ENCODE measurements at regions not wholly inside any gene's neighbourhood (a gene's known extent, or its start where the extent isn't known, plus 50 kb on each side); places are given as distances from the start of the nearest gene placed in this dataset.
A peak's percentile ranks its signal among the peaks of the same experiment; 100 is the strongest.

- no peak overlapping the region for H3K27ac ChIP-seq (ENCODE audit: low read depth, low read length)
- H4K20me1 ChIP-seq (ENCODE audit: insufficient read depth, low read length): no peaks in the 10 kb centered on the region
- H3K27me3 ChIP-seq (ENCODE audit: insufficient read depth, low read length): no peaks in the 10 kb centered on the region
- TF ChIP-seq CTCF (IDR thresholded peaks at IDR 0.05; ENCODE audit: extremely low read depth, low read depth, low read length): no peak
- no peak overlapping the region for H2AFZ ChIP-seq (ENCODE audit: low read length)
- H3K79me2 ChIP-seq (ENCODE audit: insufficient read depth, low read length): no peaks in the 10 kb centered on the region
- no peak for DNase-seq (ENCODE audit: insufficient read length, low spot score, missing footprints)
- H3K4me3 ChIP-seq (ENCODE audit: insufficient read depth, low read length): no peak overlapping the region
- H3K36me3 ChIP-seq (ENCODE audit: insufficient read depth, low read length): no peaks in the 10 kb centered on the region
- H3K4me2 ChIP-seq (ENCODE audit: insufficient read depth, low read length): no peak overlapping the region
- H3K9me3 ChIP-seq (ENCODE audit: low read depth, low read length): no peaks in the 10 kb centered on the region
- no peaks in the 10 kb centered on the region for H3K4me1 ChIP-seq (ENCODE audit: insufficient read depth, low read length)
Observed at GRCh38 chr4:125111323-125111722, 203.4 kb upstream of the FAT4 start.

- H3K27ac ChIP-seq (ENCODE audit: low read depth, low read length): no peak overlapping the region
- H3K4me1 ChIP-seq (ENCODE audit: insufficient read depth, low read length): no peaks in the 10 kb centered on the region
- H4K20me1 ChIP-seq (ENCODE audit: insufficient read depth, low read length): no peaks in the 10 kb centered on the region
- no peaks in the 10 kb centered on the region for H3K79me2 ChIP-seq (ENCODE audit: insufficient read depth, low read length)
- no peaks in the 10 kb centered on the region for H3K36me3 ChIP-seq (ENCODE audit: insufficient read depth, low read length)
- no peak for DNase-seq (ENCODE audit: insufficient read length, low spot score, missing footprints)
- H3K4me2 ChIP-seq (ENCODE audit: insufficient read depth, low read length): no peak overlapping the region
- no peak overlapping the region for H2AFZ ChIP-seq (ENCODE audit: low read length)
- H3K4me3 ChIP-seq (ENCODE audit: insufficient read depth, low read length): no peak overlapping the region
- no peak for TF ChIP-seq CTCF (IDR thresholded peaks at IDR 0.05; ENCODE audit: extremely low read depth, low read depth, low read length)
- no peaks in the 10 kb centered on the region for H3K9me3 ChIP-seq (ENCODE audit: low read depth, low read length)
- no peaks in the 10 kb centered on the region for H3K27me3 ChIP-seq (ENCODE audit: insufficient read depth, low read length)
Observed at GRCh38 chr4:125105561-125105960, 209.2 kb upstream of the FAT4 start.

GRCh38 chr4:125104616-125105015, 210.1 kb upstream of the FAT4 start:
- no peaks in the 10 kb centered on the region for H3K36me3 ChIP-seq (ENCODE audit: insufficient read depth, low read length)
- H4K20me1 ChIP-seq (ENCODE audit: insufficient read depth, low read length): no peaks in the 10 kb centered on the region
- no peak overlapping the region for H3K27ac ChIP-seq (ENCODE audit: low read depth, low read length)
- DNase-seq (ENCODE audit: insufficient read length, low spot score, missing footprints): no peak
- peak overlapping the region; percentile 14 for H2AFZ ChIP-seq (ENCODE audit: low read length)
- no peaks in the 10 kb centered on the region for H3K79me2 ChIP-seq (ENCODE audit: insufficient read depth, low read length)
- no peaks in the 10 kb centered on the region for H3K4me1 ChIP-seq (ENCODE audit: insufficient read depth, low read length)
- no peaks in the 10 kb centered on the region for H3K9me3 ChIP-seq (ENCODE audit: low read depth, low read length)
- no peaks in the 10 kb centered on the region for H3K27me3 ChIP-seq (ENCODE audit: insufficient read depth, low read length)
- TF ChIP-seq CTCF (IDR thresholded peaks at IDR 0.05; ENCODE audit: extremely low read depth, low read depth, low read length): no peak
- H3K4me2 ChIP-seq (ENCODE audit: insufficient read depth, low read length): no peak overlapping the region
- H3K4me3 ChIP-seq (ENCODE audit: insufficient read depth, low read length): no peak overlapping the region

- Histone ChIP-seq H2AFZ (ENCODE audit: low read length) (no peak overlapping the region), H3K27ac (ENCODE audit: low read depth, low read length) (no peak overlapping the region), H3K27me3 (ENCODE audit: insufficient read depth, low read length) (no peaks in the 10 kb centered on the region), H3K4me2 (ENCODE audit: insufficient read depth, low read length) (no peak overlapping the region), H3K9me3 (ENCODE audit: low read depth, low read length) (no peaks in the 10 kb centered on the region), H3K4me3 (ENCODE audit: insufficient read depth, low read length) (no peak overlapping the region), H3K79me2 (ENCODE audit: insufficient read depth, low read length) (no peaks in the 10 kb centered on the region), H3K4me1 (ENCODE audit: insufficient read depth, low read length) (no peaks in the 10 kb centered on the region), H3K36me3 (ENCODE audit: insufficient read depth, low read length) (no peaks in the 10 kb centered on the region), H4K20me1 (ENCODE audit: insufficient read depth, low read length) (no peaks in the 10 kb centered on the region)
- TF ChIP-seq CTCF (IDR thresholded peaks at IDR 0.05; ENCODE audit: extremely low read depth, low read depth, low read length): no peak
- DNase-seq (ENCODE audit: insufficient read length, low spot score, missing footprints): peak; percentile 3
Observed at GRCh38 chr4:125101719-125102118, 213.0 kb upstream of the FAT4 start.
